ENCODE measurements at regions not wholly inside any gene's neighbourhood (a gene's known extent, or its start where the extent isn't known, plus 50 kb on each side); places are given as distances from the start of the nearest gene placed in this dataset.

- TF ChIP-seq CTCF (conservative IDR thresholded peaks at IDR 0.05; ENCODE audit: low read length) (no peak), EZH2phosphoT487 (IDR thresholded peaks at IDR 0.05; ENCODE audit: borderline replicate concordance, low read depth, low read length) (no peak)
These were observed 275.4 kb downstream of the GLRX3 start for GRCh38 chr10:130411496-130412085.
